Smooth muscle cell (in vitro differentiated cells): ENCODE measurements at regions not wholly inside any gene's neighbourhood (a gene's known extent, or its start where the extent isn't known, plus 50 kb on each side); places are given as distances from the start of the nearest gene placed in this dataset.

Experiments
- DNase-seq: peaks from one replicate; lab custom pipeline; 2025; ENCODE audit not compliant: unreplicated experiment; lab: John Stamatoyannopoulos, UW
- H2AFZ ChIP-seq: fragments of 200-600 bp; sonication (generic); 2 replicates; pipeline ENCODE4 v1.6.0; 2016; ENCODE audit warnings: antibody characterized with exemption, low read depth, mild to moderate bottlenecking
- H3F3A ChIP-seq: fragments of 200-600 bp; sonication (generic); 2 replicates; pipeline ENCODE4 v1.6.0; 2017; ENCODE audit warnings: antibody characterized with exemption, low read depth
- H3K27ac ChIP-seq: fragments of 200-600 bp; sonication (generic); 2 replicates; pipeline ENCODE4 v1.5.1; 2016; ENCODE audit warnings: low read depth, mild to moderate bottlenecking
- H3K27me3 ChIP-seq: fragments of 200-600 bp; sonication (generic); 2 replicates; pipeline ENCODE4 v1.6.1; 2016; ENCODE audit warnings: low read depth, mild to moderate bottlenecking
- H3K36me3 ChIP-seq: fragments of 200-600 bp; sonication (generic); 2 replicates; pipeline ENCODE4 v1.5.1; 2016; ENCODE audit warnings: low read depth
- H3K4me1 ChIP-seq: fragments of 200-600 bp; sonication (generic); 2 replicates; pipeline ENCODE4 v1.5.1; 2016; ENCODE audit warnings: low read depth
- H3K4me2 ChIP-seq: fragments of 200-600 bp; sonication (generic); 2 replicates; pipeline ENCODE4 v1.6.0; 2016; ENCODE audit warnings: mild to moderate bottlenecking
- H3K4me3 ChIP-seq: fragments of 200-600 bp; sonication (generic); 2 replicates; pipeline ENCODE4 v1.5.1; 2016; ENCODE audit warnings: mild to moderate bottlenecking
- H3K79me2 ChIP-seq: fragments of 200-600 bp; sonication (generic); 2 replicates; pipeline ENCODE4 v1.6.0; 2016; ENCODE audit warnings: low read depth, mild to moderate bottlenecking
- H3K9ac ChIP-seq: fragments of 200-600 bp; sonication (generic); 2 replicates; pipeline ENCODE4 v1.6.0; 2016; ENCODE audit warnings: low read depth
- H3K9me3 ChIP-seq: fragments of 200-600 bp; sonication (generic); replicated peaks from 2 replicates; pipeline ENCODE4 v1.5.1; 2016; ENCODE audit warnings: low read depth
- H4K20me1 ChIP-seq: fragments of 200-600 bp; sonication (generic); 2 replicates; pipeline ENCODE4 v1.6.0; 2016; ENCODE audit warnings: low read depth
- WGBS: methylation state at CpG from one replicate; pipeline ENCODE4 v1.1.7; 2016; ENCODE audit warnings: low lambda C conversion rate; 5-methylcytosine and 5-hydroxymethylcytosine counted together
- TF ChIP-seq, protein P1 (sequence below): fragments of 200-600 bp; sonication (generic); IDR thresholded peaks from 2 replicates; pipeline ENCODE4 v1.5.1; 2017; ENCODE audit warnings: borderline replicate concordance, mild to moderate bottlenecking, antibody characterized with exemption; ENCODE audit not compliant: insufficient read depth, poor library complexity, severe bottlenecking

DNA sequence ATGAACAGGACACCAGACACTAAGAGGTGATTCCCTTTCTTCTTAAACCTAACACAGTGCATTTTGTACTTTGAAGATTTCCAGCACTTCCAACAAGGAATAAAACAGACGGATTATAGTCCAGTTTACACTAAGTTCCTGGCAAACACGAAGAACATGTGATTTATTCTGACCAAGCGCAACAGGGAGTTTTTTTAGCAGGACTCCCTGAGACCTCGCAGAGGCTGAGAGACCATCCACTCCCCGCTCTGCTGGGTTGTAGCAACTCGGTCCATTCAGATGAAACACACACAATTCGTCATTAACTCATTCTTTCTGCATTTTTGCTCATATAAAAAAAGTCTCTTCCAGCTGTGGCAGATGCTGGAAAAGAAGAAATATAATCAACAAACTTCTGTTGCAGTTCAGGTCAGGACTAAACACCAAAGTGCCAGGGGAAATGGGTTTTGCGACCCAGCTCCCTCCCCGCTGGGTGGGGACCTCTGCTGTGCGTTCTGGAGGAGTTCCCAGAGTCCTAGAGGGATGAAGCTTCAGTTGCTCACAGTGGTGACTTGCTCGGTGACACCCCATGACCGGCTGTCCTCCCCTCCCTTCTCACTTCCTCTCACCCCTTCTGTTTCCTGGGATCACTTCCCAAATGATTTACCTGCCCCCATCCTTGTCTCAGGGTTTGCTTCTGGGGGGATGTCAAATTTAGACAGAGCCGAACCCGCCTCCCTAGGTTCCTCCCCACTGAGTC lies 52.5 kb downstream of the KCNF1 start:
- TF ChIP-seq, protein P1, sequence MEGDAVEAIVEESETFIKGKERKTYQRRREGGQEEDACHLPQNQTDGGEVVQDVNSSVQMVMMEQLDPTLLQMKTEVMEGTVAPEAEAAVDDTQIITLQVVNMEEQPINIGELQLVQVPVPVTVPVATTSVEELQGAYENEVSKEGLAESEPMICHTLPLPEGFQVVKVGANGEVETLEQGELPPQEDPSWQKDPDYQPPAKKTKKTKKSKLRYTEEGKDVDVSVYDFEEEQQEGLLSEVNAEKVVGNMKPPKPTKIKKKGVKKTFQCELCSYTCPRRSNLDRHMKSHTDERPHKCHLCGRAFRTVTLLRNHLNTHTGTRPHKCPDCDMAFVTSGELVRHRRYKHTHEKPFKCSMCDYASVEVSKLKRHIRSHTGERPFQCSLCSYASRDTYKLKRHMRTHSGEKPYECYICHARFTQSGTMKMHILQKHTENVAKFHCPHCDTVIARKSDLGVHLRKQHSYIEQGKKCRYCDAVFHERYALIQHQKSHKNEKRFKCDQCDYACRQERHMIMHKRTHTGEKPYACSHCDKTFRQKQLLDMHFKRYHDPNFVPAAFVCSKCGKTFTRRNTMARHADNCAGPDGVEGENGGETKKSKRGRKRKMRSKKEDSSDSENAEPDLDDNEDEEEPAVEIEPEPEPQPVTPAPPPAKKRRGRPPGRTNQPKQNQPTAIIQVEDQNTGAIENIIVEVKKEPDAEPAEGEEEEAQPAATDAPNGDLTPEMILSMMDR = no peak
- no peaks in the 10 kb centered on the region for H3F3A ChIP-seq
- H3K27me3 ChIP-seq = no peaks in the 10 kb centered on the region
- no peak for DNase-seq
- H4K20me1 ChIP-seq = no peaks in the 10 kb centered on the region
- no peak overlapping the region for H3K4me2 ChIP-seq
- H3K36me3 ChIP-seq = no peaks in the 10 kb centered on the region
- no peak overlapping the region for H2AFZ ChIP-seq
- peak overlapping the region; percentile 56 for H3K27ac ChIP-seq
- H3K4me1 ChIP-seq = peaks cover 11% of the 10 kb centered on the region
- WGBS = 78% methylated on average over 14 of the region's 14 CpGs
- H3K9me3 ChIP-seq = no peaks in the 10 kb centered on the region
- no peak overlapping the region for H3K9ac ChIP-seq
- H3K4me3 ChIP-seq = no peak overlapping the region
- H3K79me2 ChIP-seq = no peaks in the 10 kb centered on the region

DNA sequence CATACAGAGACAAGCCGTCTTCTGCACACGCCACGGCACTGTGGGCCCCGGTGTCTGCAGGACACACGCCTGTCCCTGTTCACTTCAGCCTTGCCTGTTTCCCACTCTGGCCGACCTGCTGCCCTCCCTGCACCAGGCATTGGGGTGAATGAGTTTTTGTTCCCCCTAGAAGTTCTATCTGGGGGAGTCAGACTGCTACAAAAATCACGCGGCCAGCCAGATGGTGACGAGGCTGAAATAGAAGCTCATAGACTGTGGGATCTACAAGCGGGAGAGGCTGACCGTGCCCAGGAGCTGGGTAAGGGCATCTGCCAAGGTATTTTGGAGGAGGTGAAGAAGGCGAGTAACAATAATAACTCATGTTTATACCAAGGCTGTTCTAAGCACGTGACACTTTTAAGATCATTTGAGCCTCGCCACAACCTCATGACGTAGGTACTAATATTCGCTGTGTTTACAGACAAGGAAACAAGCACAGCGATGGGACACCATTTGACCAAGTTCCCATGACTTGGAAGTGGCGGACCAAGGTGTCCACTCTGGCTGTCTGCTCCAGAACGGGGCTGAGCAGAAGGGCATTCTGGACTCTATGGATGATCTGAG lies 53.6 kb downstream of the KCNF1 start:
- no peak overlapping the region for H3K4me3 ChIP-seq
- no peak for DNase-seq
- TF ChIP-seq, protein P1 = no peak
- H3K9me3 ChIP-seq = no peaks in the 10 kb centered on the region
- no peaks in the 10 kb centered on the region for H4K20me1 ChIP-seq
- no peak overlapping the region for H3K4me2 ChIP-seq
- H3K9ac ChIP-seq = no peak overlapping the region
- H2AFZ ChIP-seq = no peak overlapping the region
- no peaks in the 10 kb centered on the region for H3K36me3 ChIP-seq
- 96% methylated on average over 19 of the region's 19 CpGs for WGBS
- H3F3A ChIP-seq = no peaks in the 10 kb centered on the region
- H3K79me2 ChIP-seq = no peaks in the 10 kb centered on the region
- no peaks in the 10 kb centered on the region for H3K27me3 ChIP-seq
- peaks cover 11% of the 10 kb centered on the region for H3K4me1 ChIP-seq
- H3K27ac ChIP-seq = no peak overlapping the region

DNA sequence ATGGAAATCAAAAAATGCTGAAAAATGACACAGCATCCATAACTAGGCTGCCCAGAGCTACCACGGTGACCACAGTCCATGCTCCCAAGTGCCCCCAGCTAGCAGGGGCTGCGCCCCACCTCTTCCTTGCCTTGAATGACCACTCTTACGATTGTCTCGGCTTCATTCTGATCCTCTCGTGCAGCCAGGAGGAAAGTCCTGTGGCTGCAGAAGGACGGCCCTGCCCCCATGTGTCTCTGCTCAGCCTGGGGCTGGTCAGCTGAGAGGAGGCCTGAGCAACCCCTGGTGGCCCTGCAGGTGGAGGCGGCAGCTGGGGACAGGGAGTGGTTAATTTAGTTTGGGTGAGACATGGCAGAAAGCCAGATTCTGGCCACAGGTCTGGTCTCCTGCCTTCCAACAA lies 54.3 kb downstream of the KCNF1 start:
- no peaks in the 10 kb centered on the region for H3F3A ChIP-seq
- peaks cover 11% of the 10 kb centered on the region for H3K4me1 ChIP-seq
- H3K27ac ChIP-seq = no peak overlapping the region
- DNase-seq = no peak
- H2AFZ ChIP-seq = no peak overlapping the region
- H3K27me3 ChIP-seq = no peaks in the 10 kb centered on the region
- no peaks in the 10 kb centered on the region for H3K36me3 ChIP-seq
- no peaks in the 10 kb centered on the region for H3K9me3 ChIP-seq
- H4K20me1 ChIP-seq = no peaks in the 10 kb centered on the region
- TF ChIP-seq, protein P1 = no peak
- WGBS = 93% methylated on average over 7 of the region's 7 CpGs
- H3K4me2 ChIP-seq = no peak overlapping the region
- H3K4me3 ChIP-seq = no peak overlapping the region
- no peaks in the 10 kb centered on the region for H3K79me2 ChIP-seq
- H3K9ac ChIP-seq = no peak overlapping the region

DNA sequence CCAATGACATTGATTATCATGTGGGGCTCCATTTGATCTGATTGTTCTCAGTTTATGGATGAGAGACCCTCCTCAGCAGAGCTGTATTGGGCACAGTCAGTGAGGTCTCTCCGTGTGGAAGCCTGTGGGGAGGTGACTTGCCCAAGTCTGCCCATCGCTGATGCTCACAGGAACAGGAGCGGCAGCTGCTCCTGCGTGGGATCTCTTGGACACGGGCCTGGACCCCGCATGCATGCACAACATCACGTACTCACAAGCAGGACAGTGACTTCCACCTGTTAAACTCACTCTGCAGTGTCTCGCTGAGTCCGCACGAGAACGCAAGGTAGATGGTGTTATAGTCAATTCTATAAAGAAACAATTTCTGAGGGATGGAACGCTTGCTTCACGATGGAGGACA lies 55.0 kb downstream of the KCNF1 start:
- H3K27ac ChIP-seq = no peak overlapping the region
- no peak overlapping the region for H3K9ac ChIP-seq
- no peak overlapping the region for H3K4me2 ChIP-seq
- WGBS = 86% methylated on average over 13 of the region's 13 CpGs
- TF ChIP-seq, protein P1 = no peak
- no peaks in the 10 kb centered on the region for H4K20me1 ChIP-seq
- no peak overlapping the region for H2AFZ ChIP-seq
- no peaks in the 10 kb centered on the region for H3K9me3 ChIP-seq
- H3F3A ChIP-seq = no peaks in the 10 kb centered on the region
- no peaks in the 10 kb centered on the region for H3K27me3 ChIP-seq
- H3K79me2 ChIP-seq = no peaks in the 10 kb centered on the region
- no peak for DNase-seq
- H3K4me1 ChIP-seq = peaks cover 16% of the 10 kb centered on the region
- no peaks in the 10 kb centered on the region for H3K36me3 ChIP-seq
- H3K4me3 ChIP-seq = no peak overlapping the region
